ENCODE measurements at regions not wholly inside any gene's neighbourhood (a gene's known extent, or its start where the extent isn't known, plus 50 kb on each side); places are given as distances from the start of the nearest gene placed in this dataset.

DNA sequence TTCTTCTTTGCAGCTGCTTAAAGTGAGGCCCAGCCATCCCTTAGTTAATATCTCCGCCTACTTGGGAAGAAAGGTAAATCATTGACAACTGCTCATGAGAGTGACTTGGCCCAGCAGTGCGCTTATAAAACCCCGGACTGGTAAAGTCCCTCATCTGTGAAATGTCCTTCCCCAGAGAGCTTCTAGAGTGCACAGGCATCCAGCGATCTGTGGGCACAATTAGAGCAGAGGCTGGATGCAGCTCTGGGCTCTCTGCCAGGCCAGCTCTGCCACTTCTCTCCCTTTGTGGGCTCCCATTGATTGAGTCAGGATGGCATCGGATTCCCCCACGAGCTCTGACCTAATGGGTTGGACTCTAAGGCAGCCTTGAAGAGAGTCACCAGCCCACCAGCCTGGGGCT lies 219.0 kb upstream of the LINGO1 start:
- Mint-ChIP-seq H3K4me1 (no peaks in the 10 kb centered on the region), H3K4me3 (no peak overlapping the region), H3K27ac (no peak overlapping the region), H3K27me3 (peaks cover 37% of the 10 kb centered on the region), H3K9me3 (ENCODE audit: insufficient read depth) (peaks cover 6% of the 10 kb centered on the region)
- Histone ChIP-seq H3K27me3 (replicated peaks in 1 of 4; ENCODE audit: control extremely low read depth in 1 of 4, control insufficient read depth in 3 of 4, insufficient read depth in 4 of 4, low read length in 3 of 4) (peaks cover 0 to 4% (median 0%) of the 10 kb centered on the region in 4 experiments), H3K9me3 (ENCODE audit: control extremely low read depth in 1 of 3, control insufficient read depth in 2 of 3, insufficient read depth in 1 of 3, low read length in 2 of 3) (peaks cover 0 to 4% (median 2%) of the 10 kb centered on the region in 3 donors), H3K9ac (ENCODE audit: low read length) (no peak overlapping the region), H3K4me1 (ENCODE audit: control insufficient read depth in 2 of 2, insufficient read depth in 2 of 2, low read length in 2 of 2) (no peaks in the 10 kb centered on the region), H2AFZ (ENCODE audit: insufficient read depth, low read depth, low read length, poor library complexity, severe bottlenecking) (no peak overlapping the region), H3K36me3 (replicated peaks in 1 of 2; ENCODE audit: control extremely low read depth in 1 of 2, control insufficient read depth in 1 of 2, extremely low read depth in 1 of 2, insufficient read depth in 2 of 2, low read length in 1 of 2) (no peaks in the 10 kb centered on the region), H3K4me3 (ENCODE audit: control extremely low read depth in 1 of 5, extremely low read depth in 1 of 5, insufficient read depth in 1 of 5, low read depth in 2 of 5, low read length in 4 of 5) (no peak overlapping the region), H3K4me2 (replicated peaks; ENCODE audit: low read depth, low read length, poor library complexity, severe bottlenecking) (no peak overlapping the region), H3K27ac (ENCODE audit: low read length in 2 of 2) (no peak overlapping the region), H3K79me2 (ENCODE audit: control insufficient read depth, insufficient read depth, low read length) (no peaks in the 10 kb centered on the region), H4K20me1 (ENCODE audit: control insufficient read depth, insufficient read depth, low read length, poor library complexity, severe bottlenecking) (no peaks in the 10 kb centered on the region)
- ChIA-PET CTCF (no interaction called here), POLR2A (no interaction called here)
- no peak for DNase-seq
- WGBS (ENCODE audit: insufficient coverage), result 80% methylated on average over 6 of the region's 6 CpGs
- intact Hi-C loops (cut with micrococcal nuclease), result no loop called here
- no peak for ATAC-seq (ENCODE audit: low read depth)
- TF ChIP-seq EZH2 (IDR thresholded peaks at IDR 0.05; ENCODE audit: borderline replicate concordance, insufficient read depth, low read depth, low read length, poor library complexity, severe bottlenecking) (no peak), CTCF (IDR thresholded peaks at IDR 0.05) (no peak)

- CTCF ChIA-PET, result no interaction called here
- H3K9me3 Mint-ChIP-seq (ENCODE audit: insufficient read depth), result peaks cover 6% of the 10 kb centered on the region
- DNase-seq, result no peak
- peaks cover 37% of the 10 kb centered on the region for H3K27me3 Mint-ChIP-seq
- Histone ChIP-seq H3K79me2 (ENCODE audit: control insufficient read depth, insufficient read depth, low read length) (no peaks in the 10 kb centered on the region), H3K4me1 (ENCODE audit: control insufficient read depth in 2 of 2, insufficient read depth in 2 of 2, low read length in 2 of 2) (no peaks in the 10 kb centered on the region), H4K20me1 (ENCODE audit: control insufficient read depth, insufficient read depth, low read length, poor library complexity, severe bottlenecking) (no peaks in the 10 kb centered on the region), H3K4me2 (replicated peaks; ENCODE audit: low read depth, low read length, poor library complexity, severe bottlenecking) (no peak overlapping the region), H3K27me3 (replicated peaks in 1 of 4; ENCODE audit: control extremely low read depth in 1 of 4, control insufficient read depth in 3 of 4, insufficient read depth in 4 of 4, low read length in 3 of 4) (peaks cover 0 to 4% (median 0%) of the 10 kb centered on the region in 4 experiments), H3K27ac (ENCODE audit: low read length in 2 of 2) (no peak overlapping the region), H3K9ac (ENCODE audit: low read length) (no peak overlapping the region), H2AFZ (ENCODE audit: insufficient read depth, low read depth, low read length, poor library complexity, severe bottlenecking) (no peak overlapping the region), H3K9me3 (ENCODE audit: control extremely low read depth in 1 of 3, control insufficient read depth in 2 of 3, insufficient read depth in 1 of 3, low read length in 2 of 3) (peaks cover 0 to 6% (median 3%) of the 10 kb centered on the region in 3 donors), H3K4me3 (ENCODE audit: control extremely low read depth in 1 of 5, extremely low read depth in 1 of 5, insufficient read depth in 1 of 5, low read depth in 2 of 5, low read length in 4 of 5) (no peak overlapping the region), H3K36me3 (replicated peaks in 1 of 2; ENCODE audit: control extremely low read depth in 1 of 2, control insufficient read depth in 1 of 2, extremely low read depth in 1 of 2, insufficient read depth in 2 of 2, low read length in 1 of 2) (no peaks in the 10 kb centered on the region)
- H3K4me3 Mint-ChIP-seq, result no peak overlapping the region
- TF ChIP-seq EZH2 (IDR thresholded peaks at IDR 0.05; ENCODE audit: borderline replicate concordance, insufficient read depth, low read depth, low read length, poor library complexity, severe bottlenecking), result no peak
- no peak for TF ChIP-seq CTCF (IDR thresholded peaks at IDR 0.05)
- ATAC-seq (ENCODE audit: low read depth), result no peak
- 66% methylated on average over 3 of the region's 7 CpGs for WGBS (ENCODE audit: insufficient coverage)
- H3K4me1 Mint-ChIP-seq, result no peaks in the 10 kb centered on the region
- intact Hi-C loops (cut with micrococcal nuclease), result no loop called here
- H3K27ac Mint-ChIP-seq, result no peak overlapping the region
- POLR2A ChIA-PET, result no interaction called here
Observed at GRCh38 chr15:77851086-77851485, 218.4 kb upstream of the LINGO1 start.

Measured in B cell (primary cell).